OCI-LY7 (cell line): ENCODE measurements at regions not wholly inside any gene's neighbourhood (a gene's known extent, or its start where the extent isn't known, plus 50 kb on each side); places are given as distances from the start of the nearest gene placed in this dataset.

Experiments used
- EZH2phosphoT487 ChIP-seq: fragments of 200-600 bp; sonication (generic); IDR thresholded peaks from 2 replicates; pipeline ENCODE4 v1.6.1; 2018; ENCODE audit warnings: low read depth, borderline replicate concordance, mild to moderate bottlenecking, mixed run types, antibody characterized with exemption, low read length, moderate library complexity, mixed read lengths
- TF ChIP-seq, protein P1 (sequence below): fragments of 200-600 bp; sonication (generic); conservative IDR thresholded peaks from 2 replicates; pipeline ENCODE4 v1.5.1; 2014; ENCODE audit warnings: mild to moderate bottlenecking, antibody characterized with exemption, low read length, moderate library complexity, mixed read lengths

DNA sequence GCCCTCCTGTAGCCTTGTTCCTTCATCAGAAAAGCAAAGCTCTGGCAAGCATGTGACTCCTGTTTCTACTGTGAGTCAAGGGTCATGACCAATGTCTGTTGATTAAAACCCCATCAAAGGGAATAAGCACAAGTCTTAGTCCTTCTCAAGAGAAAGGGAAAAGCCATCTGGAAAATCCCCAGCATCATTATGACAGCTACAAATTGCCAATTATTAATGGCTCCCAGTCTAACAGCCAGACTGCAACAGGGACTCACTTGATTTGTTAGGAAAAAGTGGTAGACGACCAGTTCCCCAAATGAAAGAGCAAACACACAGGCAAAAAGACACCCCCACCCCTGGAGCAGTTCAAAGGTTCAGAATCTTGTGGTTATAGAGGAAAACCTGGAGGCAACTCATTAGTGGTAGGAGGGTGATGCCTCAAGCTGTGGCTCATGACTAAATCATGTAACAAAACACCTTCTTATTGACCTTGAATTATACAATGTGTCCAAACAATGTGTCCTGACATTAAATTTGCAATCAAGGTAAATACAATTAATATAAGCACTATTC lies 315.7 kb downstream of the HNRNPD start:
- no peak for TF ChIP-seq EZH2phosphoT487
- TF ChIP-seq, protein P1, sequence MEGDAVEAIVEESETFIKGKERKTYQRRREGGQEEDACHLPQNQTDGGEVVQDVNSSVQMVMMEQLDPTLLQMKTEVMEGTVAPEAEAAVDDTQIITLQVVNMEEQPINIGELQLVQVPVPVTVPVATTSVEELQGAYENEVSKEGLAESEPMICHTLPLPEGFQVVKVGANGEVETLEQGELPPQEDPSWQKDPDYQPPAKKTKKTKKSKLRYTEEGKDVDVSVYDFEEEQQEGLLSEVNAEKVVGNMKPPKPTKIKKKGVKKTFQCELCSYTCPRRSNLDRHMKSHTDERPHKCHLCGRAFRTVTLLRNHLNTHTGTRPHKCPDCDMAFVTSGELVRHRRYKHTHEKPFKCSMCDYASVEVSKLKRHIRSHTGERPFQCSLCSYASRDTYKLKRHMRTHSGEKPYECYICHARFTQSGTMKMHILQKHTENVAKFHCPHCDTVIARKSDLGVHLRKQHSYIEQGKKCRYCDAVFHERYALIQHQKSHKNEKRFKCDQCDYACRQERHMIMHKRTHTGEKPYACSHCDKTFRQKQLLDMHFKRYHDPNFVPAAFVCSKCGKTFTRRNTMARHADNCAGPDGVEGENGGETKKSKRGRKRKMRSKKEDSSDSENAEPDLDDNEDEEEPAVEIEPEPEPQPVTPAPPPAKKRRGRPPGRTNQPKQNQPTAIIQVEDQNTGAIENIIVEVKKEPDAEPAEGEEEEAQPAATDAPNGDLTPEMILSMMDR, result no peak
